ENCODE measurements at regions not wholly inside any gene's neighbourhood (a gene's known extent, or its start where the extent isn't known, plus 50 kb on each side); places are given as distances from the start of the nearest gene placed in this dataset.

DNA sequence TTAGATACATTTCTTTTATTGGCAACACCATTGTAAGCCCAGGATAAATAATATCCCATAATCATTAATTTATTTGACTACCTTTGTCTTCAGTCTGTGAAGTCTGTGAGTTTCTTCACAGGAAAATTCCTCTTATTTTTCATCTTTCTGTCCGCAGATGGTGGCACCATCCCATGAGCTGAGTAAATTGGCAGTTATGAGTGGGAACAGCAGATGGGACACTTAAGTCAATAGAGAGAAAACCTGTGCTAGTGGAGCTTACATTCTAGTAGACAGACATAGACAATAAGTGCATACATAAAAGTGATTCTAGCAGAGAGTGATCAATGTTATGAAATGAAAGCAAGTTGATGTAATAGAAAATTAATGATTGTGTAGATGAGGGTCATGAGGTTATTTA lies 638.2 kb upstream of the MIR17HG start:
- no peaks in the 10 kb centered on the region for H3K36me3 ChIP-seq (ENCODE audit: control insufficient read depth in 1 of 2, insufficient read depth in 2 of 2, low read length in 2 of 2)

GRCh38 chr13:90710164-90710759 lies 637.2 kb upstream of the MIR17HG start:
- H3K36me3 ChIP-seq (ENCODE audit: control insufficient read depth in 1 of 2, insufficient read depth in 2 of 2, low read length in 2 of 2), result no peaks in the 10 kb centered on the region
- H3K9me3 ChIP-seq (ENCODE audit: control insufficient read depth in 1 of 2, low read length in 2 of 2), result no peaks in the 10 kb centered on the region
- no peak overlapping the region for H3K4me3 ChIP-seq (ENCODE audit: low read depth in 1 of 2, low read length in 2 of 2)
- H3K27ac ChIP-seq (ENCODE audit: low read depth, low read length), result no peak overlapping the region
- H3K9ac ChIP-seq (ENCODE audit: low read depth in 1 of 2, low read length in 2 of 2), result no peak overlapping the region
- H3K27me3 ChIP-seq (ENCODE audit: control insufficient read depth in 1 of 2, insufficient read depth in 2 of 2, low read length in 2 of 2), result no peaks in the 10 kb centered on the region
- H3K4me1 ChIP-seq (ENCODE audit: control insufficient read depth in 1 of 2, insufficient read depth in 2 of 2, low read length in 2 of 2), result no peaks in the 10 kb centered on the region

More for the DNA sequence above, 638.2 kb upstream of the MIR17HG start:
- no peaks in the 10 kb centered on the region for H3K27me3 ChIP-seq (ENCODE audit: control insufficient read depth in 1 of 2, insufficient read depth in 2 of 2, low read length in 2 of 2)
- no peak overlapping the region for H3K4me3 ChIP-seq (ENCODE audit: low read depth in 1 of 2, low read length in 2 of 2)
- H3K9me3 ChIP-seq (ENCODE audit: control insufficient read depth in 1 of 2, low read length in 2 of 2), result no peaks in the 10 kb centered on the region
- no peak overlapping the region for H3K27ac ChIP-seq (ENCODE audit: low read depth, low read length)
- H3K4me1 ChIP-seq (ENCODE audit: control insufficient read depth in 1 of 2, insufficient read depth in 2 of 2, low read length in 2 of 2), result no peaks in the 10 kb centered on the region
- H3K9ac ChIP-seq (ENCODE audit: low read depth in 1 of 2, low read length in 2 of 2), result no peak overlapping the region

DNA sequence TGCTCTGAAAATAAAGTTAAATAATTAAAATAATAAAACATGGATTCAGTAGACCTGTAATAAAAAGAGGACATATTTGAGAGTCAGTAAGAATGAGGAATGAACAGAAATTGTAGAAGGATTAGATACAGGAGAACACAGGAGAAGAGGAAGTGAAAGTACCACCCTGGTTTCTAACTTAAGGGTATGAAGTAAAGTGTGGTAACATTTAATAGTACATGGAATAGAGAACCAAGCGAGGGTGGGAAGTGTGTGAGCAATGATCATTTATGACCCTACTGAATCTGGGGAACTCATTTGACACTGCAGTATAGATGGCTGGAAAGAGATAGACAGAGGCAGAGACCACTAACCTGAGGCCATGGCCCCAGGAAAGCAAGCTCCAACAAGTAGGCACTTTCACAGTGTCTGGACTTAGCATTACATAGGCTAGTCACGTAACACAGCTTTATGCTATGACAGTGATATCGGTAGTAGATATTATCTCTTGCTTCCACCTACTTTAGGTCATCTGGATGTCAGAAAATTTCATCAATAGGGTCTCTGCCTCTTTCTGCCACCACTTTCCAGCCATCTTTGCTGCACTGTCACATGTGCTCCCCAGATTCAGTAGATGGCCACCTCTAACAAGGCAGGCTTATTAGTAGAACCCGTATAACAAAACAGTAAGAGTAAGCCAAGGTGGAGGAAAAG lies 633.9 kb upstream of the MIR17HG start:
- Histone ChIP-seq H3K4me1 (ENCODE audit: control insufficient read depth in 1 of 2, insufficient read depth in 2 of 2, low read length in 2 of 2) (no peaks in the 10 kb centered on the region), H3K9ac (ENCODE audit: low read depth in 1 of 2, low read length in 2 of 2) (no peak overlapping the region), H3K27ac (ENCODE audit: low read depth, low read length) (no peak overlapping the region), H3K27me3 (ENCODE audit: control insufficient read depth in 1 of 2, insufficient read depth in 2 of 2, low read length in 2 of 2) (no peaks in the 10 kb centered on the region), H3K4me3 (ENCODE audit: low read depth in 1 of 2, low read length in 2 of 2) (no peak overlapping the region), H3K36me3 (ENCODE audit: control insufficient read depth in 1 of 2, insufficient read depth in 2 of 2, low read length in 2 of 2) (no peaks in the 10 kb centered on the region), H3K9me3 (ENCODE audit: control insufficient read depth in 1 of 2, low read length in 2 of 2) (no peaks in the 10 kb centered on the region)

GRCh38 chr13:90715485-90715884 lies 632.0 kb upstream of the MIR17HG start:
- no peaks in the 10 kb centered on the region for H3K36me3 ChIP-seq (ENCODE audit: control insufficient read depth in 1 of 2, insufficient read depth in 2 of 2, low read length in 2 of 2)
- H3K4me3 ChIP-seq (ENCODE audit: low read depth in 1 of 2, low read length in 2 of 2), result no peak overlapping the region
- H3K27ac ChIP-seq (ENCODE audit: low read depth, low read length), result no peak overlapping the region
- no peaks in the 10 kb centered on the region for H3K4me1 ChIP-seq (ENCODE audit: control insufficient read depth in 1 of 2, insufficient read depth in 2 of 2, low read length in 2 of 2)
- H3K9ac ChIP-seq (ENCODE audit: low read depth in 1 of 2, low read length in 2 of 2), result no peak overlapping the region
- no peaks in the 10 kb centered on the region for H3K9me3 ChIP-seq (ENCODE audit: control insufficient read depth in 1 of 2, low read length in 2 of 2)
- H3K27me3 ChIP-seq (ENCODE audit: control insufficient read depth in 1 of 2, insufficient read depth in 2 of 2, low read length in 2 of 2), result no peaks in the 10 kb centered on the region

DNA sequence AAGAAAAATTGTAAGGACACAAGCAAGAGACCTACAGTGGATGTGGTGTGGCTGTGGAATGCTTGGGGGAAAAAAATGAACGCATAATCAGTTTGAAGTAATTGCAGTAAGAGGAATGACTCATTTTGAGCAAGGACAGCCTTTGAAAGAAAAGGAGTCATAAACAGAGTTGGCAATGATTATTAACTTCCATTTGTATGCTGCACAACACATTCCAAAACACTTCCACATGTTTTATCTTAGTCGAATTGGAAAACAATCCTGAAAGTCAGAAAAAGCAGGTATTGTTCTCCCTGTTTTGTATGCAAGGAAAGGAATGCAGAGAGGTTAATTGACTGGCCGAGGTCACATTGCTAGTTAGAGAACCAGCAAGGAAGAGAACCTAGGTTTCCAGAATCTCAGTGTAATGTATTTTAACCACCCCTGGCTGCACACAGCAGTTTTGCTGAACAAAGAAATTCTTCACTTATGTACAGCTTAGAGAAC lies 630.0 kb upstream of the MIR17HG start:
- Histone ChIP-seq H3K27ac (ENCODE audit: low read depth, low read length) (no peak overlapping the region), H3K36me3 (ENCODE audit: control insufficient read depth in 1 of 2, insufficient read depth in 2 of 2, low read length in 2 of 2) (no peaks in the 10 kb centered on the region), H3K9ac (ENCODE audit: low read depth in 1 of 2, low read length in 2 of 2) (no peak overlapping the region), H3K27me3 (ENCODE audit: control insufficient read depth in 1 of 2, insufficient read depth in 2 of 2, low read length in 2 of 2) (no peaks in the 10 kb centered on the region), H3K9me3 (ENCODE audit: control insufficient read depth in 1 of 2, low read length in 2 of 2) (no peaks in the 10 kb centered on the region), H3K4me1 (ENCODE audit: control insufficient read depth in 1 of 2, insufficient read depth in 2 of 2, low read length in 2 of 2) (no peaks in the 10 kb centered on the region), H3K4me3 (ENCODE audit: low read depth in 1 of 2, low read length in 2 of 2) (no peak overlapping the region)

GRCh38 chr13:90719461-90719860 lies 628.0 kb upstream of the MIR17HG start:
- Histone ChIP-seq H3K27ac (ENCODE audit: low read depth, low read length) (no peak overlapping the region), H3K9me3 (ENCODE audit: control insufficient read depth in 1 of 2, low read length in 2 of 2) (no peaks in the 10 kb centered on the region), H3K27me3 (ENCODE audit: control insufficient read depth in 1 of 2, insufficient read depth in 2 of 2, low read length in 2 of 2) (no peaks in the 10 kb centered on the region), H3K4me1 (ENCODE audit: control insufficient read depth in 1 of 2, insufficient read depth in 2 of 2, low read length in 2 of 2) (no peaks in the 10 kb centered on the region), H3K36me3 (ENCODE audit: control insufficient read depth in 1 of 2, insufficient read depth in 2 of 2, low read length in 2 of 2) (no peaks in the 10 kb centered on the region), H3K9ac (ENCODE audit: low read depth in 1 of 2, low read length in 2 of 2) (no peak overlapping the region), H3K4me3 (ENCODE audit: low read depth in 1 of 2, low read length in 2 of 2) (no peak overlapping the region)

- H3K4me3 ChIP-seq (ENCODE audit: low read depth in 1 of 2, low read length in 2 of 2), result no peak overlapping the region
- H3K27me3 ChIP-seq (ENCODE audit: control insufficient read depth in 1 of 2, insufficient read depth in 2 of 2, low read length in 2 of 2), result no peaks in the 10 kb centered on the region
- no peaks in the 10 kb centered on the region for H3K36me3 ChIP-seq (ENCODE audit: control insufficient read depth in 1 of 2, insufficient read depth in 2 of 2, low read length in 2 of 2)
- no peaks in the 10 kb centered on the region for H3K4me1 ChIP-seq (ENCODE audit: control insufficient read depth in 1 of 2, insufficient read depth in 2 of 2, low read length in 2 of 2)
- no peaks in the 10 kb centered on the region for H3K9me3 ChIP-seq (ENCODE audit: control insufficient read depth in 1 of 2, low read length in 2 of 2)
- H3K9ac ChIP-seq (ENCODE audit: low read depth in 1 of 2, low read length in 2 of 2), result no peak overlapping the region
- no peak overlapping the region for H3K27ac ChIP-seq (ENCODE audit: low read depth, low read length)
Observed at GRCh38 chr13:90721937-90722336, 625.5 kb upstream of the MIR17HG start.

DNA sequence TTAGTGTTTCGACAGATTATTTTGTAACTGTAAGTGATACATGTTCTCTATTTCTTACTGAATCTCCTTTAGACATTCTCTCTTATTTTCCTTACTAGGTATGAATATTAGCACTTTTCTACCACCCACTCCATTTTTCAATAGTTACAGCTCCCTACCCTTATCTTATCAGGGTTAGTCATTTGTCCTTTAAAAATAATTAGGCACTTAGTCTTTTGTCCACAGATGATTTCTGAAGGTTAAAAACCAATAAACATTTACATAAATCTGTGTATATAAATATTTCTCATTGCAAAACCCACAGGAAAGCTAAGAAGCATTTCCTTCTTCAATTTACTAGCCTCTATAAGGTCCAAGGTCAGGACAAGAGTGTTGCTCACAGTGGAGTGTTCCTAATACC lies 624.1 kb upstream of the MIR17HG start:
- H3K4me3 ChIP-seq (ENCODE audit: low read depth in 1 of 2, low read length in 2 of 2), result no peak overlapping the region
- H3K9ac ChIP-seq (ENCODE audit: low read depth in 1 of 2, low read length in 2 of 2), result no peak overlapping the region
- H3K27ac ChIP-seq (ENCODE audit: low read depth, low read length), result no peak overlapping the region
- H3K9me3 ChIP-seq (ENCODE audit: control insufficient read depth in 1 of 2, low read length in 2 of 2), result no peaks in the 10 kb centered on the region
- H3K36me3 ChIP-seq (ENCODE audit: control insufficient read depth in 1 of 2, insufficient read depth in 2 of 2, low read length in 2 of 2), result no peaks in the 10 kb centered on the region
- H3K27me3 ChIP-seq (ENCODE audit: control insufficient read depth in 1 of 2, insufficient read depth in 2 of 2, low read length in 2 of 2), result no peaks in the 10 kb centered on the region
- H3K4me1 ChIP-seq (ENCODE audit: control insufficient read depth in 1 of 2, insufficient read depth in 2 of 2, low read length in 2 of 2), result no peaks in the 10 kb centered on the region

DNA sequence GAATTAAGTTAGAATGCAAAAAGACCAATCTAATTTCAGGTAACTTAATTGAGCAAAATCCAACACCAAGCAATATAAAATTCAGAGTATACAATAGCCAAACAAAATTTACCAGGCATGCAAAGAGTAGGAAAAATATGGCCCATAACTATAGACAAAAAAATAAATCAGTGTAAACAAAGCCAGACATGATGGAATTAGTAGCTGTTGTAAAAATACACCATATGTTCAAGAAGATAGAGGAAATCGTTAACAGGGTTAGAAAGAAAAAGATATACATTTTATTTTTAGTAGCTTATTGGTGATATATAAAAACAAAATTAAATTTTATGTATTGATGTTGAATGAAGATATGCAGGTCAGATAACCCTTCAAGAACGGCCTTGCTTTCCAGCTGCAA lies 621.1 kb upstream of the MIR17HG start:
- Histone ChIP-seq H3K9ac (ENCODE audit: low read depth in 1 of 2, low read length in 2 of 2) (no peak overlapping the region), H3K4me1 (ENCODE audit: control insufficient read depth in 1 of 2, insufficient read depth in 2 of 2, low read length in 2 of 2) (no peaks in the 10 kb centered on the region), H3K36me3 (ENCODE audit: control insufficient read depth in 1 of 2, insufficient read depth in 2 of 2, low read length in 2 of 2) (no peaks in the 10 kb centered on the region), H3K4me3 (ENCODE audit: low read depth in 1 of 2, low read length in 2 of 2) (no peak overlapping the region), H3K9me3 (ENCODE audit: control insufficient read depth in 1 of 2, low read length in 2 of 2) (no peaks in the 10 kb centered on the region), H3K27ac (ENCODE audit: low read depth, low read length) (no peak overlapping the region), H3K27me3 (ENCODE audit: control insufficient read depth in 1 of 2, insufficient read depth in 2 of 2, low read length in 2 of 2) (no peaks in the 10 kb centered on the region)

DNA sequence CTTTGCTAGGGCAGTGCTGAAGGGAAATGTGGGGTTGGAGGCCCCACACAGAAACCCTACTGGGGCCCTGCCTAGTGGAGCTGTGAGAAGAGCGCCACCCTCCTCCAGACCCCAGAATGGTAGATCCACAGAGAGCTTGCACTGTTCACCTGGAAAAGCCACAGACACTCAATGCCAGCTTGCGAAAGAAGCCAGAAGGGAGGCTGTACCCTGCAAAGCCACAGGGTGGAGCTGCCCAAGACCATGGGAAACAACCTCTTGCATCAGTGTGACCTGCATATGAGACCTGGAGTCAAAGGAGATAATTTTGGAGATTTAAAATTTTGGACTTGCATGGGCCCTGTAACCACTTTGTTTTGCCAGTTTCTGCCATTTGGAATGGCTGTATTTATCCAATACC lies 615.4 kb upstream of the MIR17HG start:
- H3K27me3 ChIP-seq (ENCODE audit: control insufficient read depth in 1 of 2, insufficient read depth in 2 of 2, low read length in 2 of 2), result no peaks in the 10 kb centered on the region
- H3K27ac ChIP-seq (ENCODE audit: low read depth, low read length), result no peak overlapping the region
- H3K4me3 ChIP-seq (ENCODE audit: low read depth in 1 of 2, low read length in 2 of 2), result no peak overlapping the region

More for the DNA sequence above, 615.4 kb upstream of the MIR17HG start:
- Histone ChIP-seq H3K4me1 (ENCODE audit: control insufficient read depth in 1 of 2, insufficient read depth in 2 of 2, low read length in 2 of 2) (no peaks in the 10 kb centered on the region), H3K9me3 (ENCODE audit: control insufficient read depth in 1 of 2, low read length in 2 of 2) (no peaks in the 10 kb centered on the region), H3K9ac (ENCODE audit: low read depth in 1 of 2, low read length in 2 of 2) (no peak overlapping the region), H3K36me3 (ENCODE audit: control insufficient read depth in 1 of 2, insufficient read depth in 2 of 2, low read length in 2 of 2) (no peaks in the 10 kb centered on the region)
